GM18505 (cell line): ENCODE measurements at regions not wholly inside any gene's neighbourhood (a gene's known extent, or its start where the extent isn't known, plus 50 kb on each side); places are given as distances from the start of the nearest gene placed in this dataset.

Experiments
- ATAC-seq: cut with Tn5 transposase; IDR thresholded peaks from one replicate; pipeline ENCODE4 v1.9.1; 2021; ENCODE audit not compliant: unreplicated experiment
- POLR2A ChIP-seq: IDR thresholded peaks from 4 replicates; pipeline ENCODE4 v1.6.1; 2011; ENCODE audit warnings: borderline replicate concordance; ENCODE audit not compliant: insufficient read depth, insufficient read length; ENCODE audit errors: extremely low read depth

DNA sequence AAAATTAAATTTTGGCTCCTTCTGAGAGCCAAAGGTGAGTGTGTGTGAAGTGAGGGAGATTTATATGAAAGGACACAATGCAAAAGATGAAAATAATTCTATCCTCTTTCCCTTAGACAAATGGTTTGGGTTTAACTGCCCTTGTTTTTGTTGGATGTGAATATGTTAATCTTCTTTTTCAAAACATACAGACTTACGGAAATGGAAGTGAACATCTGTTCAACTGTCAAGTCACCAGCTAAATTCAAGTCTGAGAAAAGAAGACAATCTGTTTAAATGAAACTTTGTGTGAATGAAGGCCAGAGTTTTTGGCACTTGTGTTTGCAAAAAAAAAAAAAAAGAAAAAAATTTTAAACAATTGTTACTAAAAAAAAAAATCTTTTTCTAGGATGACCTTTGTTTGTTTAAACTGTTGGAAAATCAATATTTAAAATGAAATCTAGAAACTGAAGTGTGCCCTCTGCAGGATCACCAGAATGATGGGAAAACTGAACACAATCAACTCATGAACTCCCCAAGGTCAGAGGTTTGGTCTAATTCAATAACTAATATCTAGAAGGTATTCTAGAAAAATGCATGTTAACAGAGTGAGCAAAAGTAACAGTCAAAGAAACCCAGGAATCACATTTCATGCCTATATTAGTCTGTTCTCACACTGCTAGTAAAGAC lies 448.8 kb downstream of the FLRT2 start:
- ATAC-seq = no peak
- no peak for TF ChIP-seq POLR2A

GRCh38 chr14:85974602-85975001 lies 444.7 kb downstream of the FLRT2 start:
- TF ChIP-seq POLR2A = no peak
- no peak for ATAC-seq

GRCh38 chr14:85963486-85963885 lies 433.5 kb downstream of the FLRT2 start:
- ATAC-seq = no peak
- no peak for TF ChIP-seq POLR2A

DNA sequence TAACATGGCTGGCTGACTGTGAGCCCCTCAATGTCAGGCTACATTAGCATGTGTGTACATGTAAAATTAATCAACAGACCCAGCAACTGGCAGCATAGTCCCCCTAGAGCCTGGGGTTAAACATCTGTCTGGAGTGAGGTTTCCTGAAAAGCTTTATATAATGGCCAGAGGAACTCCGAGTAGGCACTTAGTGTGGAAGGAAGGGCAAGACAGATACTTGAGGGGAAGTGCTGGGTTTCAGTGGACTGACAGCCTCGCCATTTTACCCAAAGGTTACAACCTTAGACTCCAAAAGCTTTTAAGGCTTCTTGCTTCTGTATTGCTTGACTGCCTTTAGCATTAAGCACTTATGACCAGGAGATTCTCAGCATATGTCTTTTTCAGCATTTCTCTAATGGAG lies 430.8 kb downstream of the FLRT2 start:
- no peak for TF ChIP-seq POLR2A
- no peak for ATAC-seq

- no peak for TF ChIP-seq POLR2A
- ATAC-seq = no peak
Measured at GRCh38 chr14:85959063-85959462, 429.1 kb downstream of the FLRT2 start.

- ATAC-seq = no peak
- TF ChIP-seq POLR2A = no peak
Measured at GRCh38 chr14:85958069-85958468, 428.1 kb downstream of the FLRT2 start.

GRCh38 chr14:85953265-85953664 lies 423.3 kb downstream of the FLRT2 start:
- TF ChIP-seq POLR2A = no peak
- ATAC-seq = no peak

- ATAC-seq = no peak
- TF ChIP-seq POLR2A = no peak
Measured at GRCh38 chr14:85948153-85948552, 418.2 kb downstream of the FLRT2 start.

DNA sequence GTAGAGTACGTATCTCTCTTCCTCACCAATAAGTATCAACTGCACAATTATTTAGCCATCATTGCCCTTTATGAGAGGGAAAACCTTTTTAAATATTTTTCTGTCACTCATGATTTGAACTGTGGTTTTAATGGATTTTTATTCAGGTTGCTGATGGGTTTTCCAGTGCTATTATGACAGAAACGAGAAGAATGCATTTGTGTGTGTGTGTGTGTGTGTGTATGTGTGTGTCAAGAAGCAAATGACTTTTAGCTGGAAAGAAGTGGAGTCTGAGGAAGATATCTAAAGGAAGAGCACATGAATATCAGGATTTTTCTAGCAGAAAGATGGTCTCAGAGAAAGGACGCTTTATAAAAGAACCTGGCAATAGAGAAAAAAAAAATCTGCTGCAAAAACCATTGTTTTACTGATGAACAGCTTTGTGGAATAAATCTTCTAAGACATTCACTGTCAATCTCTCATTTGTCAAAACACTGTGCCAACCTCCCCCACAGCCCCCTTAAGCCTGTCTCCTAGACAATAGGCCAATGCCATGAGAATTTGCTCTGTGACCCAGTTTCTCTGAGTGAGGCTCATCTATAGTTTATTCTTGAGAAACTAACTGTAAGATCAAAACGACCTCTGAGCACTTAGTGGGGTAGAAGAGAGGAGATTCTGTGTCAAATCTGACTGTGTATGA lies 417.7 kb downstream of the FLRT2 start:
- ATAC-seq = no peak
- no peak for TF ChIP-seq POLR2A

DNA sequence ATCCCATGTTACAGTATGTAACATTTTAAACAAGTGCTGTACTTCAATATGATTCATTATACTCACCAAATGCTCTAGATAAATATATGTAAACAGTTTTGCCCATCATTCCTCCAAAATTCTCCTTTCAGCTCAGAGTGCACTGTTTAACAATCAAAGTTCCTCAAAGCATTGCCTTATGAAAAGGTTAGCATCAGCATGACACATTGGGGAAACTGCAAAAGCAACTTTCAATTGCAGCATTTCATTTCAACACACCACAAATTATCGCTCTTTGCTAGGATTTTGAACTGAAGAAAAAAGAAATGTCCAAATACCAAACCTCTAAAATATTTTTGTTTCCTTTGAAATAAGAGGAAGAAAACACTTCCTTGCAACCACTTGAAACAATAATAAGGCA lies 413.2 kb downstream of the FLRT2 start:
- ATAC-seq = no peak
- no peak for TF ChIP-seq POLR2A

DNA sequence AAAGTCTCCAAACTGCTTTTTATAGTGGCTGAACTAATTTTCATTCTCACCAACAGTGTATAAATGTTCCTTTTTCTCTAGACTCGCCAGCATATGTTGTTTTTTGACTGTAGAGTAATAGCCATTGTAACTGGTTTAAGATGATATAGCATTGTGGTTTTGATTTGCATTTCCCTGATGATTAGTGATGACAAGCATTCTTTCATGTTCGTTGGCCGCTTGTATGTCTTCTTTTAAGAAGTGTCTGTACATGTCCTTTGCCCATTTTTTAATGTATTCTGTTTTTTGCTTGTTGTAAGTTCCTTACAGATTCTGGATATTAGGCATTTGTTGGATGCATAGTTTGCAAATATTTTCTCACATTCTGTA lies 404.9 kb downstream of the FLRT2 start:
- peak; percentile 45 for ATAC-seq
- no peak for TF ChIP-seq POLR2A

- peak; percentile 26 for TF ChIP-seq POLR2A
- ATAC-seq = peak; percentile 90
Measured at GRCh38 chr14:85934123-85934885, 404.4 kb downstream of the FLRT2 start.

DNA sequence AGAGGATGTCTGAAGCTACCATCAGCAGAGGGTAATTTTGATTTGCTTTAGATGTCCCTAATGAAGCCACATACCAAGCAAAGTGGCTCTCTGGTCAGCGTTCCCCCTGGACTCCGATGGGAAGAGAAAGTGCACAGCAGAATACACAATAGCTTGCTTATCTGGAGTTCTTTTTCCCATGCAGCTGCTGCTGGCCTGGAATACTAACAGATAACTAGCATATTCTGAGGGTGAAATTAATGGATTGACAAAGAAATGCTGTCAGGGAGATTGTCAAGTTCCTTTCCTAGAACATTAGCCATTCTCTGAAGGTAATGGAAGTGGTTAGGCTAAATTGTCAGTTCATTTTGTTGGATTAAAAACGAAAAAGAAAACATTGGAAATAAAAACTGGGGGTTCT lies 391.3 kb downstream of the FLRT2 start:
- no peak for TF ChIP-seq POLR2A
- no peak for ATAC-seq

DNA sequence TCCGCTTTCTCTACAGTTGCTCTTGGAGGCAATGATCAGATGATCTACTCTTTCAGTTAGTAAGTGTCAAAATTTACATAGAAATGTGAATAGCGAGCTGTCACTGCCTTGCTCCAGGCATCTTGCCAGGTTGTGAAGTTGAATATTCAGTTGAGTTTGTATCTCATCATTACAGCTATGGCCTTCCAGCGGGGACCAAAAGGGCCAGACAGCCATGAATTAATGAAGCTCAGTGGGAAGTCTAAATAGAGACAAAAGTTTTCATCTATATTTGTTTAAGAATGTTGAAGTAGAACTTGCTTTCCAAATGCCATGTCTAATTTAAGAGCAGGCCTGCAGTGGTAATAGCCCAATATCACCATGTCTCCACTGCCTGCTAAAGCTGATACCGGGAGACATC lies 387.8 kb downstream of the FLRT2 start:
- TF ChIP-seq POLR2A = no peak
- ATAC-seq = no peak
